ENCODE measurements at regions not wholly inside any gene's neighbourhood (a gene's known extent, or its start where the extent isn't known, plus 50 kb on each side); places are given as distances from the start of the nearest gene placed in this dataset.
"Not testable (repeated sequence)": the region's sequence is repeated elsewhere in the genome, so short reads cannot be mapped to it uniquely, and the experiment has no call there.

- no peak for DNase-seq
Measured at GRCh38 chr6:140276719-140277118, 902.3 kb upstream of the CITED2 start.

GRCh38 chr6:140276133-140276532, 901.7 kb upstream of the CITED2 start:
- DNase-seq: no peak

GRCh38 chr6:140275725-140276124, 901.3 kb upstream of the CITED2 start:
- DNase-seq: no peak

GRCh38 chr6:140274548-140274947, 900.1 kb upstream of the CITED2 start:
- no peak for DNase-seq

- no peak for DNase-seq
Measured at GRCh38 chr6:140271759-140272377, 897.4 kb upstream of the CITED2 start.

- no peak for DNase-seq
Measured at GRCh38 chr6:140269591-140270165, 895.2 kb upstream of the CITED2 start.

GRCh38 chr6:140264431-140264830, 890.0 kb upstream of the CITED2 start:
- DNase-seq: no peak

GRCh38 chr6:140258302-140258701, 883.9 kb upstream of the CITED2 start:
- DNase-seq: not testable (repeated sequence)

GRCh38 chr6:140256248-140256647, 881.8 kb upstream of the CITED2 start:
- DNase-seq: no peak

GRCh38 chr6:140253096-140253495, 878.6 kb upstream of the CITED2 start:
- no peak for DNase-seq

- no peak for DNase-seq
Measured at GRCh38 chr6:140252099-140252498, 877.7 kb upstream of the CITED2 start.

- DNase-seq: no peak
Measured at GRCh38 chr6:140245296-140246040, 871.0 kb upstream of the CITED2 start.

GRCh38 chr6:140237251-140237650, 862.8 kb upstream of the CITED2 start:
- DNase-seq: no peak

- DNase-seq: no peak
Measured at GRCh38 chr6:140236732-140237131, 862.3 kb upstream of the CITED2 start.

GRCh38 chr6:140230282-140230681, 855.8 kb upstream of the CITED2 start:
- DNase-seq: no peak

GRCh38 chr6:140228491-140228890, 854.0 kb upstream of the CITED2 start:
- DNase-seq: no peak

GRCh38 chr6:140226637-140227036, 852.2 kb upstream of the CITED2 start:
- no peak for DNase-seq

GRCh38 chr6:140225701-140226436, 851.4 kb upstream of the CITED2 start:
- DNase-seq: no peak

GRCh38 chr6:140217283-140217682, 842.8 kb upstream of the CITED2 start:
- no peak for DNase-seq

GRCh38 chr6:140209775-140210174, 835.3 kb upstream of the CITED2 start:
- DNase-seq: no peak

- no peak for DNase-seq
Measured at GRCh38 chr6:140208286-140208685, 833.8 kb upstream of the CITED2 start.

- DNase-seq: no peak
Measured at GRCh38 chr6:140205795-140206593, 831.5 kb upstream of the CITED2 start.

GRCh38 chr6:140204154-140204553, 829.7 kb upstream of the CITED2 start:
- no peak for DNase-seq

Measured in activated CD4-positive, alpha-beta T cell treated with anti-CD3 and anti-CD28 coated beads, Interleukin-2, amount 50 U/mL, for 1 hour (primary cell).